H54 (cell line): ENCODE measurements at regions not wholly inside any gene's neighbourhood (a gene's known extent, or its start where the extent isn't known, plus 50 kb on each side); places are given as distances from the start of the nearest gene placed in this dataset.
"Not testable (repeated sequence)": the region's sequence is repeated elsewhere in the genome, so short reads cannot be mapped to it uniquely, and the experiment has no call there.

Experiments
- DNase-seq: peaks from one replicate; pipeline ENCODE4 v3.0.0; 2011; ENCODE audit warnings: low spot score, mixed read lengths; ENCODE audit not compliant: insufficient read length
- FAIRE-seq: peaks from 3 replicates; lab custom pipeline; 2011; peaks lifted over from hg19 to GRCh38; lab: Jason Lieb, UNC
- POLR2A ChIP-seq: IDR thresholded peaks from 2 replicates; pipeline ENCODE4 v1.6.1; 2011; ENCODE audit warnings: low read depth, mild to moderate bottlenecking, low read length

GRCh38 chr7:37535841-37536240 is 87.2 kb upstream of the ELMO1 start:
- no peak for FAIRE-seq
- no peak for TF ChIP-seq POLR2A
- no peak for DNase-seq

GRCh38 chr7:37536706-37537105 is 88.0 kb upstream of the ELMO1 start:
- no peak for TF ChIP-seq POLR2A
- no peak for FAIRE-seq
- no peak for DNase-seq

GRCh38 chr7:37537439-37537838 is 88.8 kb upstream of the ELMO1 start:
- no peak for FAIRE-seq
- no peak for TF ChIP-seq POLR2A
- DNase-seq: no peak

GRCh38 chr7:37538945-37539344 is 90.3 kb upstream of the ELMO1 start:
- TF ChIP-seq POLR2A: no peak
- DNase-seq (no peak), FAIRE-seq (no peak)

- TF ChIP-seq POLR2A: no peak
- FAIRE-seq (no peak), DNase-seq (no peak)
Observed at GRCh38 chr7:37540917-37541316, 92.3 kb upstream of the ELMO1 start.

- FAIRE-seq: no peak
- no peak for DNase-seq
- no peak for TF ChIP-seq POLR2A
Observed at GRCh38 chr7:37541810-37542443, 93.3 kb upstream of the ELMO1 start.

GRCh38 chr7:37545619-37546534 is 97.2 kb upstream of the ELMO1 start:
- FAIRE-seq (no peak), DNase-seq (no peak)
- TF ChIP-seq POLR2A: no peak

- FAIRE-seq: no peak
- TF ChIP-seq POLR2A: no peak
- no peak for DNase-seq
Observed at GRCh38 chr7:37546677-37547076, 98.0 kb upstream of the ELMO1 start.

- no peak for TF ChIP-seq POLR2A
- no peak for FAIRE-seq
- no peak for DNase-seq
Observed at GRCh38 chr7:37549076-37549931, 100.6 kb upstream of the ELMO1 start.

- DNase-seq (no peak), FAIRE-seq (no peak)
- TF ChIP-seq POLR2A: no peak
Observed at GRCh38 chr7:37550426-37550825, 101.8 kb upstream of the ELMO1 start.

- FAIRE-seq (no peak), DNase-seq (no peak)
- no peak for TF ChIP-seq POLR2A
Observed at GRCh38 chr7:37550872-37551271, 102.2 kb upstream of the ELMO1 start.

GRCh38 chr7:37552030-37552429 is 103.4 kb upstream of the ELMO1 start:
- TF ChIP-seq POLR2A: no peak
- no peak for FAIRE-seq

GRCh38 chr7:37552439-37552838 is 103.8 kb upstream of the ELMO1 start:
- FAIRE-seq, DNase-seq: not testable (repeated sequence)

More at GRCh38 chr7:37552030-37552429, 103.4 kb upstream of the ELMO1 start:
- no peak for DNase-seq

GRCh38 chr7:37555528-37555927 is 106.9 kb upstream of the ELMO1 start:
- TF ChIP-seq POLR2A: no peak
- FAIRE-seq (no peak), DNase-seq (no peak)
